HL-60 (cell line): ENCODE measurements at regions not wholly inside any gene's neighbourhood (a gene's known extent, or its start where the extent isn't known, plus 50 kb on each side); places are given as distances from the start of the nearest gene placed in this dataset.

Experiments used
- GABPA ChIP-seq: IDR thresholded peaks from 2 replicates; pipeline ENCODE4 v1.6.1; 2012; ENCODE audit warnings: low read depth
- REST ChIP-seq: IDR thresholded peaks from 2 replicates; pipeline ENCODE4 v1.6.1; 2012; ENCODE audit warnings: low read depth; ENCODE audit not compliant: insufficient replicate concordance
- TF ChIP-seq, protein P1 (sequence below): IDR thresholded peaks from one replicate; pipeline ENCODE4 v1.5.1; 2011; ENCODE audit warnings: low read length, control low read depth, inconsistent platforms; ENCODE audit not compliant: insufficient read depth

- TF ChIP-seq, protein P1, sequence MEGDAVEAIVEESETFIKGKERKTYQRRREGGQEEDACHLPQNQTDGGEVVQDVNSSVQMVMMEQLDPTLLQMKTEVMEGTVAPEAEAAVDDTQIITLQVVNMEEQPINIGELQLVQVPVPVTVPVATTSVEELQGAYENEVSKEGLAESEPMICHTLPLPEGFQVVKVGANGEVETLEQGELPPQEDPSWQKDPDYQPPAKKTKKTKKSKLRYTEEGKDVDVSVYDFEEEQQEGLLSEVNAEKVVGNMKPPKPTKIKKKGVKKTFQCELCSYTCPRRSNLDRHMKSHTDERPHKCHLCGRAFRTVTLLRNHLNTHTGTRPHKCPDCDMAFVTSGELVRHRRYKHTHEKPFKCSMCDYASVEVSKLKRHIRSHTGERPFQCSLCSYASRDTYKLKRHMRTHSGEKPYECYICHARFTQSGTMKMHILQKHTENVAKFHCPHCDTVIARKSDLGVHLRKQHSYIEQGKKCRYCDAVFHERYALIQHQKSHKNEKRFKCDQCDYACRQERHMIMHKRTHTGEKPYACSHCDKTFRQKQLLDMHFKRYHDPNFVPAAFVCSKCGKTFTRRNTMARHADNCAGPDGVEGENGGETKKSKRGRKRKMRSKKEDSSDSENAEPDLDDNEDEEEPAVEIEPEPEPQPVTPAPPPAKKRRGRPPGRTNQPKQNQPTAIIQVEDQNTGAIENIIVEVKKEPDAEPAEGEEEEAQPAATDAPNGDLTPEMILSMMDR, result no peak
- TF ChIP-seq GABPA (no peak), REST (no peak)
Observed at GRCh38 chr14:46480817-46481216, 170.8 kb downstream of the RPL10L start.
